ENCODE measurements at regions not wholly inside any gene's neighbourhood (a gene's known extent, or its start where the extent isn't known, plus 50 kb on each side); places are given as distances from the start of the nearest gene placed in this dataset.

DNA sequence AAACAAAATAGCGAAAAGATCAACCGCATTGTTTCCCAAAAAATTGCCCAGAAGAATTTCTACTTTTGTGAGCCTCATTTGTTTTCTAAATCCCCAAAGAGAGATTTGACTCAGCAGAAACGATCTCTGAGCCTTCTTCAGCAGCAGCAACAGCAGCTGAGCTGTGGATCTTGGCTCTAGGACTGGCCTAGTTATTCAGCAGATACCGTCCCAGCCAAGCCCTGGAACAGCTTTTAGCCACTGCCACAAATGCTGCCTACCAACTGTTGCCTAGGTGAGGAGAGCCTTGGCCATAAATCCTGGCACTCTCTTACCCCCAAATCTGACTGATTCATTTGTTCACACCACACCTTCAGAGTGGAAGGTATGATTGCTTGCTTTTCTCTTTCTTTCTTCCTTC, 320.1 kb downstream of the TGFB2 start:
- H3K4me3 ChIP-seq (ENCODE audit: extremely low read depth in 1 of 4, insufficient read depth in 2 of 4, low read depth in 3 of 4, low read length in 4 of 4): no peak overlapping the region
- no peak overlapping the region for H2AK5ac ChIP-seq (ENCODE audit: low read depth, low read length)
- H3K79me2 ChIP-seq (ENCODE audit: control insufficient read depth in 1 of 2, insufficient read depth in 2 of 2, low read length in 2 of 2): no peaks in the 10 kb centered on the region
- no peak overlapping the region for H2BK15ac ChIP-seq (ENCODE audit: low read length)
- TF ChIP-seq SP4 (IDR thresholded peaks at IDR 0.05; ENCODE audit: low read length) (no peak), CREB1 (IDR thresholded peaks at IDR 0.05) (no peak), POLR2A (IDR thresholded peaks at IDR 0.05; ENCODE audit: control extremely low read depth in 1 of 2, low read depth in 2 of 2, low read length in 2 of 2) (no peak), NRF1 (IDR thresholded peaks at IDR 0.05; ENCODE audit: low read depth, low read length) (no peak), TAF7 (optimal IDR thresholded peaks at IDR 0.05; ENCODE audit: borderline replicate concordance, low read depth, low read length) (no peak)
- FAIRE-seq (no peak), DNase-seq (ENCODE audit: low read depth in 1 of 2, low spot score in 2 of 2) (no peak)
- H2BK12ac ChIP-seq (ENCODE audit: low read depth, low read length): no peak overlapping the region
- H3K23ac ChIP-seq (ENCODE audit: insufficient read length): no peak overlapping the region
- H4K20me1 ChIP-seq (replicated peaks in 1 of 2; ENCODE audit: control insufficient read depth in 1 of 2, insufficient read depth in 2 of 2, low read length in 2 of 2): no peaks in the 10 kb centered on the region
- no peaks in the 10 kb centered on the region for H3K9me3 ChIP-seq (ENCODE audit: insufficient read depth in 2 of 2, low read depth in 1 of 2, low read length in 1 of 2)
- no peaks in the 10 kb centered on the region for H3K4me1 ChIP-seq (replicated peaks in 1 of 4; ENCODE audit: control insufficient read depth in 3 of 4, insufficient read depth in 4 of 4, low read length in 3 of 4)
- H3K18ac ChIP-seq (ENCODE audit: extremely low read depth, low read length): no peak overlapping the region
- 0 out of 2 replicates have a peak overlapping the region, but pooled peaks have one; percentile 72 for H2BK20ac ChIP-seq (ENCODE audit: low read length)
- no peaks in the 10 kb centered on the region for H3K27me3 ChIP-seq (replicated peaks in 1 of 4; ENCODE audit: control insufficient read depth in 3 of 4, extremely low read depth in 1 of 4, insufficient read depth in 3 of 4, low read length in 3 of 4)
- no peak overlapping the region for H4K5ac ChIP-seq (ENCODE audit: insufficient read length, low read depth, low read length)
- POLR2A ChIA-PET (ENCODE audit: partially characterized antibody): no interaction called here
- no peak overlapping the region for H4K91ac ChIP-seq (replicated peaks; ENCODE audit: insufficient read length, low read length)
- H3K4ac ChIP-seq (replicated peaks; ENCODE audit: insufficient read length, low read depth, low read length): no peak overlapping the region
- no peak overlapping the region for H3K14ac ChIP-seq (ENCODE audit: insufficient read length)
- no peaks in the 10 kb centered on the region for H3K79me1 ChIP-seq (ENCODE audit: low read depth, low read length)
- H3K9ac ChIP-seq (replicated peaks in 1 of 4; ENCODE audit: extremely low read depth in 1 of 4, low read depth in 3 of 4, low read length in 3 of 4): no peak overlapping the region
- peak overlapping the region; percentile 91 for H2AFZ ChIP-seq (ENCODE audit: low read length)
- H3K27ac ChIP-seq (ENCODE audit: low read depth, low read length): no peak overlapping the region
- H2BK120ac ChIP-seq (replicated peaks; ENCODE audit: low read depth, low read length): no peak overlapping the region
- H4K8ac ChIP-seq (ENCODE audit: extremely low read depth, insufficient read depth, low read length): no peak overlapping the region
- no peaks in the 10 kb centered on the region for H3K36me3 ChIP-seq (ENCODE audit: control insufficient read depth in 2 of 4, insufficient read depth in 4 of 4, low read length in 3 of 4)
- no peaks in the 10 kb centered on the region for H3K23me2 ChIP-seq (ENCODE audit: low read depth, low read length)
- no peak overlapping the region for H2BK5ac ChIP-seq (ENCODE audit: low read depth, low read length)
- H3K4me2 ChIP-seq (ENCODE audit: insufficient read depth in 1 of 2, low read depth in 2 of 2, low read length in 2 of 2): no peak overlapping the region
- CTCF ChIA-PET (ENCODE audit: partially characterized antibody): no interaction called here
- WGBS, 2 experiments (ENCODE audit: extremely low coverage in 1 of 2, insufficient coverage in 1 of 2, insufficient read length in 1 of 2, insufficient replicate concordance in 2 of 2, low coverage in 1 of 2, low lambda C conversion rate in 2 of 2, missing lambda C conversion rate in 1 of 2): 96% methylated on average over 4 of the region's 4 CpGs; no CpG with 5 or more reads in 1 of the 2 experiments
- H3K56ac ChIP-seq (replicated peaks; ENCODE audit: insufficient read length, low read depth, low read length): no peak overlapping the region
